ENCODE measurements at regions not wholly inside any gene's neighbourhood (a gene's known extent, or its start where the extent isn't known, plus 50 kb on each side); places are given as distances from the start of the nearest gene placed in this dataset.
A peak's percentile ranks its signal among the peaks of the same experiment; 100 is the strongest.

- Histone ChIP-seq H3K4me3 (ENCODE audit: low read length in 2 of 2) (no peak overlapping the region), H3K9me3 (ENCODE audit: control insufficient read depth in 1 of 2, low read length in 2 of 2) (no peaks in the 10 kb centered on the region), H3K4me1 (ENCODE audit: insufficient read depth, low read length) (no peaks in the 10 kb centered on the region), H3K27me3 (ENCODE audit: insufficient read depth, low read length) (no peaks in the 10 kb centered on the region), H3K36me3 (ENCODE audit: insufficient read depth, low read length) (no peaks in the 10 kb centered on the region), H3K27ac (ENCODE audit: low read depth, low read length) (no peak overlapping the region)
- CTCF ChIA-PET (ENCODE audit: partially characterized antibody): no interaction called here
- Mint-ChIP-seq H3K4me1 (no peaks in the 10 kb centered on the region), H3K4me3 (peak overlapping the region in 1 of 8 donors; percentile 4), H3K27ac (no peak overlapping the region), H3K27me3 (no peaks in the 10 kb centered on the region), H3K9me3 (peaks cover 11 to 62% (median 39%) of the 10 kb centered on the region in 8 donors), H3K36me3 (no peaks in the 10 kb centered on the region)
- intact Hi-C loops (cut with micrococcal nuclease): no loop called here
- no peak for DNase-seq
- POLR2A ChIA-PET (ENCODE audit: partially characterized antibody): no interaction called here
Measured at GRCh38 chr6:8644306-8644705, 209.0 kb upstream of the SLC35B3 start.

DNA sequence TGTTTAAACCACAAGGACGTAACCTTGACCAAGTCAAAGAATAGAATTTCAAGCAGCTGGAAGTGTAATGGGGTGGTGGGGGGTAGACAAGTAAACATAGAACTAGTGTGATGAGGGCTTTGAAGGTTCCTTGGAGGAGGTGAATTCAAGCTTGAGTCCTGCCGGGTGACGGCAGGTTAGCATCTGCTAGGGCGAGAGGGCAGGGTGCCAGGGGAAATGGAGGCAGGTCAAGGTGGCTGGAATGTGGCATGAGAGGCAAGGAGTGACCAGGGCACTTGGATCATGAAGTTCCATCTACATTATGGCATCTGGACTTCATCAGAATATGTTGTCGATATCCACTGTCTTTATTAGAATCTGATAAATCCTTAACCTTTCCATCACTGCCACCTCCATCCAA, 207.5 kb upstream of the SLC35B3 start:
- no peak overlapping the region for H3K4me3 Mint-ChIP-seq
- POLR2A ChIA-PET (ENCODE audit: partially characterized antibody): no interaction called here

GRCh38 chr6:8642131-8642530, 206.8 kb upstream of the SLC35B3 start:
- no peaks in the 10 kb centered on the region for H3K4me1 Mint-ChIP-seq
- intact Hi-C loops (cut with micrococcal nuclease): no loop called here
- H3K9me3 Mint-ChIP-seq: peaks cover 6 to 53% (median 32%) of the 10 kb centered on the region in 8 donors
- ChIA-PET POLR2A (ENCODE audit: partially characterized antibody) (no interaction called here), CTCF (ENCODE audit: partially characterized antibody) (no interaction called here)
- Histone ChIP-seq H3K9me3 (ENCODE audit: control insufficient read depth in 1 of 2, low read length in 2 of 2) (no peaks in the 10 kb centered on the region), H3K27me3 (ENCODE audit: insufficient read depth, low read length) (no peaks in the 10 kb centered on the region), H3K4me1 (ENCODE audit: insufficient read depth, low read length) (no peaks in the 10 kb centered on the region), H3K27ac (ENCODE audit: low read depth, low read length) (no peak overlapping the region), H3K4me3 (ENCODE audit: low read length in 2 of 2) (no peak overlapping the region), H3K36me3 (ENCODE audit: insufficient read depth, low read length) (no peaks in the 10 kb centered on the region)
- no peak overlapping the region for H3K4me3 Mint-ChIP-seq
- DNase-seq: no peak
- H3K36me3 Mint-ChIP-seq: no peaks in the 10 kb centered on the region
- no peak overlapping the region for H3K27ac Mint-ChIP-seq
- no peaks in the 10 kb centered on the region for H3K27me3 Mint-ChIP-seq

More for the DNA sequence above, 207.5 kb upstream of the SLC35B3 start:
- Histone ChIP-seq H3K9me3 (ENCODE audit: control insufficient read depth in 1 of 2, low read length in 2 of 2) (no peaks in the 10 kb centered on the region), H3K4me1 (ENCODE audit: insufficient read depth, low read length) (no peaks in the 10 kb centered on the region), H3K36me3 (ENCODE audit: insufficient read depth, low read length) (no peaks in the 10 kb centered on the region), H3K27me3 (ENCODE audit: insufficient read depth, low read length) (no peaks in the 10 kb centered on the region), H3K4me3 (ENCODE audit: low read length in 2 of 2) (no peak overlapping the region), H3K27ac (ENCODE audit: low read depth, low read length) (no peak overlapping the region)
- Mint-ChIP-seq H3K27me3 (no peaks in the 10 kb centered on the region), H3K36me3 (no peaks in the 10 kb centered on the region), H3K27ac (no peak overlapping the region), H3K4me1 (no peaks in the 10 kb centered on the region), H3K9me3 (peaks cover 9 to 53% (median 32%) of the 10 kb centered on the region in 8 donors)
- CTCF ChIA-PET (ENCODE audit: partially characterized antibody): no interaction called here
- no peak for DNase-seq
- intact Hi-C loops (cut with micrococcal nuclease): no loop called here

GRCh38 chr6:8639928-8640649, 204.7 kb upstream of the SLC35B3 start:
- Mint-ChIP-seq H3K27me3 (no peaks in the 10 kb centered on the region), H3K4me3 (no peak overlapping the region), H3K4me1 (no peaks in the 10 kb centered on the region), H3K9me3 (peaks cover 6 to 49% (median 30%) of the 10 kb centered on the region in 8 donors), H3K27ac (no peak overlapping the region), H3K36me3 (no peaks in the 10 kb centered on the region)
- no peak for DNase-seq
- no peak overlapping the region for H3K27ac ChIP-seq (ENCODE audit: low read depth, low read length)
- ChIA-PET CTCF (ENCODE audit: partially characterized antibody) (no interaction called here), POLR2A (ENCODE audit: partially characterized antibody) (no interaction called here)
- H3K9me3 ChIP-seq (ENCODE audit: control insufficient read depth in 1 of 2, low read length in 2 of 2): no peaks in the 10 kb centered on the region
- no peak overlapping the region for H3K4me3 ChIP-seq (ENCODE audit: low read length in 2 of 2)
- no peaks in the 10 kb centered on the region for H3K36me3 ChIP-seq (ENCODE audit: insufficient read depth, low read length)
- no peaks in the 10 kb centered on the region for H3K4me1 ChIP-seq (ENCODE audit: insufficient read depth, low read length)
- no peaks in the 10 kb centered on the region for H3K27me3 ChIP-seq (ENCODE audit: insufficient read depth, low read length)
- intact Hi-C loops (cut with micrococcal nuclease): no loop called here

GRCh38 chr6:8637896-8638597, 202.7 kb upstream of the SLC35B3 start:
- Histone ChIP-seq H3K36me3 (ENCODE audit: insufficient read depth, low read length) (no peaks in the 10 kb centered on the region), H3K4me3 (ENCODE audit: low read length in 2 of 2) (no peak overlapping the region), H3K27me3 (ENCODE audit: insufficient read depth, low read length) (no peaks in the 10 kb centered on the region), H3K4me1 (ENCODE audit: insufficient read depth, low read length) (no peaks in the 10 kb centered on the region), H3K9me3 (ENCODE audit: control insufficient read depth in 1 of 2, low read length in 2 of 2) (no peaks in the 10 kb centered on the region), H3K27ac (ENCODE audit: low read depth, low read length) (no peak overlapping the region)
- Mint-ChIP-seq H3K27ac (no peak overlapping the region), H3K4me3 (no peak overlapping the region), H3K4me1 (no peaks in the 10 kb centered on the region), H3K9me3 (peaks cover 3 to 34% (median 26%) of the 10 kb centered on the region in 8 donors), H3K36me3 (no peaks in the 10 kb centered on the region), H3K27me3 (no peaks in the 10 kb centered on the region)
- POLR2A ChIA-PET (ENCODE audit: partially characterized antibody): no interaction called here
- CTCF ChIA-PET (ENCODE audit: partially characterized antibody): no interaction called here
- no peak for DNase-seq
- intact Hi-C loops (cut with micrococcal nuclease): no loop called here

DNA sequence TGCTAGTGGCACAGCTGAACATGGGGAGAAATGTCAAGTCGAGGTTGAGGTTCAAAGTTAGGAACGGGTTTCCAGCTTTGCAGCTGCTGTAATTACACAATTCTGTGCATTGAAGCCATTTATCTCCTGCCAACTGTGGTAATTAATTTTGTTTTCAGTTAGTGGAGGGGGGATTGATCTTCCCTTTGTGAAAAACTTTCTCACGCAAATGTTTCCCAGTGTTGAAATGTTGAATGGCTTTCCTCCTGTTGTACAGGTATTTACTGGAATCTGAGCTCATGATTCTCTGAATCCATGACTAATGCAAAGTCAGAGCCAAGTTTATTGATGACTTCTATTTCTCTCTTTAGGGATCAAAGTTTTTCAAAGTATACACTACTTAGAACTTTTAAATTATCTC, 198.4 kb upstream of the SLC35B3 start:
- no peaks in the 10 kb centered on the region for H3K4me1 Mint-ChIP-seq
- intact Hi-C loops (cut with micrococcal nuclease): no loop called here
- H3K36me3 ChIP-seq (ENCODE audit: insufficient read depth, low read length): no peaks in the 10 kb centered on the region
- H3K27ac ChIP-seq (ENCODE audit: low read depth, low read length): no peak overlapping the region
- POLR2A ChIA-PET (ENCODE audit: partially characterized antibody): no interaction called here
- no peak overlapping the region for H3K4me3 Mint-ChIP-seq
- peaks cover 2 to 40% (median 22%) of the 10 kb centered on the region in 8 donors for H3K9me3 Mint-ChIP-seq
- peaks cover 0 to 1% of the 10 kb centered on the region in 2 donors for H3K27me3 Mint-ChIP-seq
- CTCF ChIA-PET (ENCODE audit: partially characterized antibody): no interaction called here
- H3K4me3 ChIP-seq (ENCODE audit: low read length in 2 of 2): no peak overlapping the region
- H3K4me1 ChIP-seq (ENCODE audit: insufficient read depth, low read length): no peaks in the 10 kb centered on the region
- H3K27ac Mint-ChIP-seq: no peak overlapping the region
- no peak for DNase-seq
- H3K36me3 Mint-ChIP-seq: no peaks in the 10 kb centered on the region
- H3K27me3 ChIP-seq (ENCODE audit: insufficient read depth, low read length): no peaks in the 10 kb centered on the region
- H3K9me3 ChIP-seq (ENCODE audit: control insufficient read depth in 1 of 2, low read length in 2 of 2): no peaks in the 10 kb centered on the region

- no peak overlapping the region for H3K4me3 ChIP-seq (ENCODE audit: low read length in 2 of 2)
- Mint-ChIP-seq H3K36me3 (no peaks in the 10 kb centered on the region), H3K27me3 (peaks cover 0 to 1% of the 10 kb centered on the region in 2 donors), H3K9me3 (peaks cover 0 to 24% (median 11%) of the 10 kb centered on the region in 8 donors), H3K27ac (no peak overlapping the region), H3K4me1 (no peaks in the 10 kb centered on the region), H3K4me3 (no peak overlapping the region)
- CTCF ChIA-PET (ENCODE audit: partially characterized antibody): no interaction called here
- H3K27ac ChIP-seq (ENCODE audit: low read depth, low read length): no peak overlapping the region
- POLR2A ChIA-PET (ENCODE audit: partially characterized antibody): no interaction called here
- H3K9me3 ChIP-seq (ENCODE audit: control insufficient read depth in 1 of 2, low read length in 2 of 2): no peaks in the 10 kb centered on the region
- no peaks in the 10 kb centered on the region for H3K4me1 ChIP-seq (ENCODE audit: insufficient read depth, low read length)
- DNase-seq: no peak
- no peaks in the 10 kb centered on the region for H3K27me3 ChIP-seq (ENCODE audit: insufficient read depth, low read length)
- H3K36me3 ChIP-seq (ENCODE audit: insufficient read depth, low read length): no peaks in the 10 kb centered on the region
- intact Hi-C loops (cut with micrococcal nuclease): no loop called here
Measured at GRCh38 chr6:8628736-8629135, 193.4 kb upstream of the SLC35B3 start.
